ENCODE measurements at regions not wholly inside any gene's neighbourhood (a gene's known extent, or its start where the extent isn't known, plus 50 kb on each side); places are given as distances from the start of the nearest gene placed in this dataset.

- TF ChIP-seq CTCF (IDR thresholded peaks at IDR 0.05), result no peak
- TF ChIP-seq POLR2A (IDR thresholded peaks at IDR 0.05), result no peak
- Histone ChIP-seq H3K9me3 (no peaks in the 10 kb centered on the region), H3K27me3 (no peaks in the 10 kb centered on the region), H3K4me3 (no peak overlapping the region), H3K27ac (no peak overlapping the region), H3K36me3 (no peaks in the 10 kb centered on the region), H3K4me1 (no peaks in the 10 kb centered on the region)
- intact Hi-C loops (cut with DNase I; ENCODE audit: low total_unique reads), result no loop called here
- no peak for DNase-seq
Measured at GRCh38 chr11:130728185-130729180, 187.8 kb downstream of the SNX19 start.

GRCh38 chr11:130729193-130729592 is 187.1 kb downstream of the SNX19 start:
- TF ChIP-seq CTCF (IDR thresholded peaks at IDR 0.05) (no peak), POLR2A (IDR thresholded peaks at IDR 0.05) (no peak)
- intact Hi-C loops (cut with DNase I; ENCODE audit: low total_unique reads), result no loop called here
- Histone ChIP-seq H3K4me1 (no peaks in the 10 kb centered on the region), H3K27ac (no peak overlapping the region), H3K4me3 (no peak overlapping the region), H3K9me3 (no peaks in the 10 kb centered on the region), H3K36me3 (no peaks in the 10 kb centered on the region), H3K27me3 (no peaks in the 10 kb centered on the region)
- DNase-seq, result no peak

- H3K27me3 ChIP-seq, result no peaks in the 10 kb centered on the region
- H3K36me3 ChIP-seq, result no peaks in the 10 kb centered on the region
- intact Hi-C loops (cut with DNase I; ENCODE audit: low total_unique reads), result no loop called here
Measured at GRCh38 chr11:130729678-130730300, 186.5 kb downstream of the SNX19 start.

GRCh38 chr11:130731401-130731800 is 184.9 kb downstream of the SNX19 start:
- Histone ChIP-seq H3K9me3 (no peaks in the 10 kb centered on the region), H3K4me1 (no peaks in the 10 kb centered on the region), H3K27ac (no peak overlapping the region), H3K4me3 (no peak overlapping the region), H3K36me3 (no peaks in the 10 kb centered on the region), H3K27me3 (no peaks in the 10 kb centered on the region)
- intact Hi-C loops (cut with DNase I; ENCODE audit: low total_unique reads), result no loop called here
- DNase-seq, result no peak
- no peak for TF ChIP-seq POLR2A (IDR thresholded peaks at IDR 0.05)
- TF ChIP-seq CTCF (IDR thresholded peaks at IDR 0.05), result no peak

More at GRCh38 chr11:130729678-130730300, 186.5 kb downstream of the SNX19 start:
- no peak for DNase-seq
- no peak for TF ChIP-seq CTCF (IDR thresholded peaks at IDR 0.05)
- TF ChIP-seq POLR2A (IDR thresholded peaks at IDR 0.05), result no peak
- Histone ChIP-seq H3K27ac (no peak overlapping the region), H3K9me3 (no peaks in the 10 kb centered on the region), H3K4me3 (no peak overlapping the region), H3K4me1 (no peaks in the 10 kb centered on the region)

- no peak overlapping the region for H3K27ac ChIP-seq
- H3K9me3 ChIP-seq, result no peaks in the 10 kb centered on the region
- no peak overlapping the region for H3K4me3 ChIP-seq
- intact Hi-C loops (cut with DNase I; ENCODE audit: low total_unique reads), result no loop called here
- no peak for DNase-seq
- H3K4me1 ChIP-seq, result peaks cover 0 to under 1% of the 10 kb centered on the region in 2 donors
- TF ChIP-seq CTCF (IDR thresholded peaks at IDR 0.05) (no peak), POLR2A (IDR thresholded peaks at IDR 0.05) (no peak)
- no peaks in the 10 kb centered on the region for H3K27me3 ChIP-seq
- H3K36me3 ChIP-seq, result no peaks in the 10 kb centered on the region
Measured at GRCh38 chr11:130732476-130732875, 183.8 kb downstream of the SNX19 start.

Measured in uterus (tissue), 3 donors.